ENCODE measurements at regions not wholly inside any gene's neighbourhood (a gene's known extent, or its start where the extent isn't known, plus 50 kb on each side); places are given as distances from the start of the nearest gene placed in this dataset.
A peak's percentile ranks its signal among the peaks of the same experiment; 100 is the strongest.

DNA sequence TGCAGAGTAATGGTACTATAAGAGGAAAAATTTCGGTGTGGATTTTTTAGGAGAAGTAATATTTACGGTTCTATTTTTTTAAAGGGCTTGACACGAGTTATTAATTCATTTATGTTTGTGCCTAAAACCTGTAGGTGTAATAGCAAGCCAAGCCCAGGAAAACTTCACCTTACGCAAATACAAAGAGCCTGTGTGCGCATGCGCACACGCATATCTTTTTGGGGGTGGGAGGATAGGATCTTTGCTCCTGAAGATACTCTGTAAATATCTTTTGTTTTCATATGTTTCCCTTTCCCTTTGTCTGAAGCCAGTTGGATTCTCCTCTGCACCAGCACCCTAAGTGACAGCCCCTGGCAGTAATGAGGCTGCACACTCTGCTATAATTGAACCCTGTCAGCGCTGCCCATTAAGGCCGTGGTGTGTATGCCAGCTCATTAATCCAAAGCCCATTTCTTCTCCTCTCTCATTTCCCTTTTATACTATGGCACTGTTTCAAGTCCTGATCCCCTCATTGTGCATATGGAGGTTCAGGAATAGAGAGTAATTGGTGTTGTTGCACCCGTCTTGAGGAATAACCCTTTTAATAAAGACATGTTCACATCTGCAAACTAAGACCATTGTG, 327.2 kb upstream of the E2F7 start:
- no peak for DNase-seq

DNA sequence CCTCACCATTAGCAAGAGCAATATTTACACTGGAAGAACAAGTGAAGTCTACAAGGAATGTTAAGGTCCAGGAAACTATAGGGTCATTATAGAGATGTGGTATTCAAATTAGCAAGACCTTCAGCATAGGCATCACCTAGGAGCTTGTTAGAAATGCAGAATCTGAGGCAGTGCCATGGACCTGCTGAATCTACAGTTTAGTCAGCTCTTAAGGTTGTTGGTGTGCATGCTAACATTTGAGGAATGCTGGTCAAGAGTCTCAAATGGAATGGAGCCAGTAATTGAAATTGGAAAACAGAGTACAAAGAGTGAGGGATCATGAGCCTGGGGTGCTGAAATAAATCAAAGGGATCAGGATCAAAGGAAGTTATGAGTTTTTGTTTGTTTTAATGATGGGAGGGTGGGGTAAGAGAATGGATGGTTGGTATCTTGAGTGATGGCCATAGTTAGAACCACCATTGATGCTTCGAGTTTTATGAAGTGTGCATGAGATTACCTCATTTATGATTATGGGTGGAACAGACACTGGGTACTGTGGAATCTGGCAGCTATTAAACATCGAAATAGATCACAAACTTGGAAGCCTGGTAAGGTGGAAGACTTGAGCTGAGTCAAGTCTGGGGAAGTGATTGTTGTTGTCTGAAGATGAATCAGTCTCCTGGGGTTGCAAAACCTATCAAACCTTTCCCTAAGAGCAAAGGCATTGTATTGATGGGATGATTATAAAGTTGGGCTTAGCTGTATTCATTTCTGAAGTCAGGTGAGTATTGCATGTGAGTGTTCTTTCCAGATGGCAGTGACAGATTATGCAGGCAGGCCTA, 323.3 kb upstream of the E2F7 start:
- no peak for DNase-seq

DNA sequence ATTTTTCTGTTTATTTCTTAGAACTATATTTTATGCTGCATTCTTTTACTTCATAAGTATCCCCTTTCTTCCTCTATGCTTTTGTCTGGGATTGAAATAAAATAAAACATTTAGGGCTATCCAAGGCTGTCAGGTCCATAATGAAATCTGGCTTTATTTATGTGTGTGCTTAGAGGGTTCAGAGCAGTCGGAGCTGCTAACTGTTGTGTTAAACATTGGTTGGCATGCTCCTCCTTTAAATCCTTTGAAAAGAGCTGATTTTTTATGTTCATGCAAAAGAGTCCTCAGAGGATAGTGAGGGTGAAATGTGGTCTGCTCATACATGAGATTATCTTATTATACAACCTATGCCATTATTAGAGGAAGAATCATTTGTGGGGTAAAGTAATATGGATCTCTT, 322.3 kb upstream of the E2F7 start:
- DNase-seq, result no peak

DNA sequence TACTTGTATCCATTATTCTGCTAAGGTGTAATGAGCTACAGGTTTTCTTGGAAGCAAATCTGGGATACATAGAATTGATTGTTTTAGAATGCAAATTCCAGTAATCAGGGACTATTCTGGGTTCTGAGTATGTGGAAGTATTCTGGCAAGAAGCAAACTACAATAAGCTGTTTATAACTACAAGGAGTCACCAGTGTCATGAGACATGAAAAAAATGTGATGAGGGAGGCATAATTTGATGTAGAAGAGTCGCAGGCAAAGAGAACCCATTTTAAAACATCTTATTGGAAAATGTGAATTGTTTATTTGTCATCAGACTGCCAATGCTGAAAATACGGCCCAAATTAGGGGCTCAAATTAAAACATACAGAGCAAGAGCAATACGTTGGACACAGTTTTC, 321.8 kb upstream of the E2F7 start:
- no peak for DNase-seq

DNA sequence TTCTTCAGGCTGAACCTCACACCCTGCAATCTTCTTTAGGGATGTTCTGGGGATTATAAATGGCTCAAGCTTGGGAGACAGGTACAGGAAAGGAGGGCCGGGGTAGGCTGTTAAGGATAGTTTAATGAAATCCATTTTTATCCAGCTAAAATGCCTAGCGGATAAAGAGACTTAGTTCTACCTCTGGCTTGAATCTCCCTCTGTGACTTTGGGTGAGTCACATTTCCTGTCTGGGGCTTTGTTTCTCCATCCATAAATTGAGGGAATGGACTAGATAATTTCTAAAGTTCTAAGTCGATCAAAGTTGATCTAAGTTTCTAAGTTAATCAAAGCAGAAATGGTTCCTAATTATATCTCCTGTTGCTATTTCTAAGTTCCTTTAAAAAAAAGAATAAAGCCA, 319.6 kb upstream of the E2F7 start:
- DNase-seq, result no peak

DNA sequence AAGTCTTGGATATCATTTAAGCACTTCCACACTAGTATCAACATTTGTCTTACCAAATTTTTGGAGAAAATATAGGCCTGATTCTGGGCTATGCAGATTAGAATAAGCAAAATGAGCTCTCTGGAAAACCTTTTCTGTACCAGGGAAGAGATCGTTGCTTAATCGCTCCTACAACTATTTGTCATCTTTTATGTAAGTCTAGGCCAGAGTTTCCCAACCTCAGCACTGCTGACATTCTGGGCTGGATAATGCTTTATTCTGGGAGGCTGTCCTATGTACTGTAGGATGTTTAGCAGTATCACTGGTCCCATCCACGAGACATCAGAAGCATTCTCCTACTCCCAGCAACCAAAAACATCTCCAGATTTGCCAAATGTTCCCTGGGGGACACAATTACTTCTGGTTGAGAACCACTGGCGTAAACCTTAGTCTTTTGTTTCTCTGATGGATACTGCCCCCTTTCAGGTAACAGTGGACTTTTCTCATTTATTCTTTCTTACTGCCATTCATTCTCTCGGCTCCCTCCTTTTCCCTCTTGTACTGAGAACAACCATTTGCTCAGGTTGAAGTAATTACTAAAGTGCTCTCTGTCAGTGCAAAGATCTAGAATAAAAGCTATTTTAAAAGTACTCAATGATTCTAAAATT, 316.9 kb upstream of the E2F7 start:
- DNase-seq, result peak; percentile 1 to 4

DNA sequence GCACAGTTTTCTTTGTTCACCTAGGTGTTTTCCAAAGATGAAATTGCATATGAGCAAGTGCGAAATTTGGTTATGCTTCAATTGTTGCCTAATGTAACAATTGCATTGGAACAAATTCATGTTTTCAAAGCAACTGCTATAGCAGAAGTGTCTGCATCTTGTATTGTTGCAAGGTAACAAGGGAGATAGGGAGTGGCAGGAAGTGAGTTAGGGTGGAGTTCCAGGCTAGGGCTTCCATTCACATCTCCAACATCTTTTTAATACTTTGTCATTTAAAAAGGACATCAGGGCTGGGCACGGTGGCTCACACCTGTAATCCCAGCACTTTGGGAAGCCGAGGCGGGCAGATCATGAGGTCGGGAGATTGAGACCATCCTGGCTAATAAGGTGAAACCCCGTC, 312.3 kb upstream of the E2F7 start:
- no peak for DNase-seq

DNA sequence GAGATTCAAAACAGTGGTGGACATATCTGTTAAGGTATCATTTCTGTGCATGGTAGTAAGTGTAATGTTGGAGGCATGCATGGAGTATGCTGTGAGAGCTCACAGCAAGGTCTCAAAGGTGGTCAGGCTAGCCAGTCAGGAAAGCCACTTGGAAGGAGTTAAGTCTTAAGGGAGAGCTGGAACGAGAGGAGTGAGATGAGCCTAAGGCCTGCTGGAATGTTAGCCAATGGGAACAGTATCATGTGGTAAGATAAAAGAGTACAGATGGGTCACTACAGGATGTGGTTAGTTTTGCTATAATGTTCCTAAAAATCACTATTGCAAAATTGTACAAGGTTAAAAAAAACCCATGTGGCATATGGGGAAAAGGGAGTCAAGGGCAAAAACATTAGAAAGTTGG, 311.7 kb upstream of the E2F7 start:
- peak; percentile 11 to 30 for DNase-seq

DNA sequence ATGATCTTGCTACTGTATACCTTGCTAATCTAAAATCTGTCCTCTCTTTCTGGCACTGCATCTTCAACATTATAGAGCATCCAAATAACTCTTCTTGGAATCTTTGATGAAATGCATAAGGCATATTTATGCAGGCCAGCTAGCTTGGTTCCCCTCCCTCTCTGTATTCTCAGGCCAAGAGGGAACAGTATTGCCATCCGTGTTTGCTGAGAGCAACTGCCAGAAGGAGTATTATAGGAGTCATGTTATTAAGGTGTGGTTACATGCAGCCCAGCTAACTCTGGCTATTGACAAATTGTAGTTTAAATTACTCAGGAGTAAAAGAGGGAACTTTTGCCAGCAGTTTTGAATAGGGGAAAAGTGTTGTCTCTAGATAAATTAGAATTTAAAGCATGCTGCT, 309.3 kb upstream of the E2F7 start:
- DNase-seq, result no peak

DNA sequence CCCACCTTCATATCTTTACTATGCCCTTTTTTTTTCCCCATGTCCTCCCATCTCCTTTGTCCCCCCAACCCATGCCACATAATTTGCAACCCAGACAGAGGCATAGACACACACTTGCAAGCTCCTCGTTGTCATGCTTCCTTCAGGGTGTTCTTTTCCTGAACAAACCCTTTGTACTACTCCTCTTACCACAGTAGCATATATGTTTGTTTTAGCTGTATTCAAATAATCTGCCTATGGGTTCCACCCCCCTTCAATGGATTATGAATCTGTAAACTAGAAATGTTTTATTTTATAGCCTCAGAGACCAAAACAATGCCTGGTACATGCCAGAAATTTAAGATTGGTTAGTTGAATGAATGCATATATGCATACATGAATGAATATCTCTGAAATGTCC, 307.1 kb upstream of the E2F7 start:
- DNase-seq, result no peak

DNA sequence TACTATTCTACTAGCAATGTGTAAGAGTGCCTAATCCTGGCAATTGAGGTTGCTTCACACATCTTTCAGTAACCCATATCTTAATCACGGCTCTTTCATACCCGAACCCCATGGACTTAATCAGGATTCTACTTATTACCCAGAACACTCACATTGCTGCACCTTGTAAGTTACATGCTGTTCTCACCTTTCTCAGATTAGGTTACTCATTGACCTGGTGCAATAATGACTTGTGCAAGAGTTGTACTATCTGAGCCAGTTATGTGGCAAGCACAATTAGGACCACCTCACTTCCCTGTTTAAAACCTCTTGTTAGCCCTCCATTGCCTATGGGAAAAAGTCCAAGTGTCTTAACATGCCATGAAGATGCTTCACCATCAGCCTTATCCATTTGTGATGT, 306.7 kb upstream of the E2F7 start:
- no peak for DNase-seq

DNA sequence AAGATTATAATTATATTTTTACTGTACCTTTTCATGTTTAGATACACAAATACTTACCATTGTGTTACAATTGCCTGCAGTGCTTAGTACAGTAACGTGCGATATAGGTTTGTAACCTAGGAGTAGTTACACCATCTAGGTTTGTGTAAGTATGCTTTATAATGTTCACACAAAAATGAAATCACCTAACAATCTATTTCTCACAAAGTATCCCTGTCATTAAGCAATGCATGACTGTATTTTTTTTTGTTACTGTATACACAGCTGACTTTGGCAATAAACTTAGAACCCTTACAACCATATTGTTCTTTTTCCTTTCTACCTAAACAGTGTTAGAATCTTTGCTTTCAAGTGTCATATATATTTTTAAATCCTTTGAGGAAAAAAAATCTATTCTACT, 303.0 kb upstream of the E2F7 start:
- DNase-seq, result no peak

DNA sequence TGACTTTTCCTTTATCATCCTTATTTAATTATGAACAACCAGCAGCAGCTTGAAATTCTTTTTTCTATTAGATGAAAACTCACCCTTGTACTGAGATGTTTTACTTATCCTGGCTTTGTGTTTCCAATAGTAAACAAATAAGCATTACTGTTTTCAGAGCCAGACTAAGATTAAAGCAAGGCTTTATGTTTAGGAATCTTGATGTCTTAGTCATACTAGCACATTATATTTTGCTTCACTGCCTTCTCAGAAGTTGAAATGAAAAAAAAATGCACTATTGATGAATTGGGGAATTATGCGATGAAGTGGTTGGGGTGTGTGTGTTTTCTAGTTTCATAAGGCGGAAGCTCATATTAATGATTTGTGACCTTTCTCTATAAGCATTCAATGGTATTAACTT, 301.2 kb upstream of the E2F7 start:
- DNase-seq, result no peak

DNA sequence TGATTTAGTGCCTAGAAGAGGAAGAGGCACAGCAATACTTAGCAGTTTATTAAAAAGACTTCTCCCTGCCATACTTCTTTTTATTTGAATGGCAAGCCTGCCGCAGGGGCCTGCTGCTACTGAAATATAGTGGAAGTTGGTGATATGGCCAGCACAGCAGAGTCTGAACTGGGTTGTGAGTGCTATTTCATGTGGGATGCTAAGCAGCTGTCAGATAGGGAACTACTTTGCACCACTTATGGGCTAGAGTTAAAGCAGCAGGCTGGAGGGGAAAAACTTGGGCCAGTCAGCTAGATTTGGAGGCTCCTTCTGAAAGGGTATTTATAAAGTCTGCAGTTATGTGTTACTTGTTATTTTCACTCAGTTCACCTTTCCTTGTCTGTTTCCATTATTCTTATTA, 299.0 kb upstream of the E2F7 start:
- DNase-seq, result no peak

DNA sequence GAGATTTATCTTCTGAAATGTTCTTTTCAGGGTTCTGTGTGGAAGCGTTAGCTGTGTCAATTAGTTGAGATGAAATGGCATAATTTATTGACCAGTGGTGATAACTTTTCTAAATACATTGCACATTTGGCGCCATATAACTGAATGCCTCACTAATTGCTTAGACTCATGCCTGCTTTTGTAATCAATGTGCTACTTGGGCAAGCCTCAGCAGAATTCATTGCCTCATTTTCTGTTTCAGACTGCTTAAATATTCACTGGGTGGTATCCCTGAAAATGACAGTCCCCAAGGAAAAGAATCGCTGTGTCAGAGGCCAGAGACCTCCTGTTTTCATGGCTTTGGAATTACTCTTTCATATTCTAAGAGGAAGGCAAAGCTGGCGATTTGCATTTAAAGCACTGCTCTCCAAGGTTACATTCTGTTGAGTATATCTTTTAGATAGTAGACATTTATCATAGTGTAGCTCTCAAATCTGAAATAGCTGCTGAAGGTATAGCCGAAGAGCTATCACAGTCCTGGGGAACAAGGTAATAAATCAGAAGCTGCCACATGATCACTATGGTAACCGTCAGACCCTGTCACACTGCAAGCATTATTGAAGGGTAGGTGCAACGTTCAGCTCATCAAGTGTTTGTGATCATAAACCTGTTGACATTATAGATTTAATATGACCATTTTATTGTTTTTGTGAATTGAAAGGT, 297.3 kb upstream of the E2F7 start:
- DNase-seq, result no peak

DNA sequence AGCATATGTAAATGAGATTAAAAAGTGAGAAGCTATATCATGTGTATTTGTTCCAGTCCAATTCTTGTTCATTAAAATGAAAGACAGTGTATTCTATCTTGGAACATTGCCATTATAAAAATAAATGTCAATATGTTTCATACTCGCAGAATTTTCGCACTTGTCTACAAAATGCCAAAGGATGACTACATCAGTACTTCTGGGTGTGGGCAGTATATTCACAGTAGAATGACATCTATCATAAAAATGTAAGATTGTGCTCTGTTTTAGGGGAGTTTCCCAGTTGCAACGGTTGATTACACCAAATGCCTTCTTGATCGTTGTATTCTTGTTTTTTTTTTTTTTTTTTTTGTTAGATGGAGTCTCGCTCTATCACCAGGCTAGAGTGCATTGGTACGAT, 292.3 kb upstream of the E2F7 start:
- no peak for DNase-seq

DNA sequence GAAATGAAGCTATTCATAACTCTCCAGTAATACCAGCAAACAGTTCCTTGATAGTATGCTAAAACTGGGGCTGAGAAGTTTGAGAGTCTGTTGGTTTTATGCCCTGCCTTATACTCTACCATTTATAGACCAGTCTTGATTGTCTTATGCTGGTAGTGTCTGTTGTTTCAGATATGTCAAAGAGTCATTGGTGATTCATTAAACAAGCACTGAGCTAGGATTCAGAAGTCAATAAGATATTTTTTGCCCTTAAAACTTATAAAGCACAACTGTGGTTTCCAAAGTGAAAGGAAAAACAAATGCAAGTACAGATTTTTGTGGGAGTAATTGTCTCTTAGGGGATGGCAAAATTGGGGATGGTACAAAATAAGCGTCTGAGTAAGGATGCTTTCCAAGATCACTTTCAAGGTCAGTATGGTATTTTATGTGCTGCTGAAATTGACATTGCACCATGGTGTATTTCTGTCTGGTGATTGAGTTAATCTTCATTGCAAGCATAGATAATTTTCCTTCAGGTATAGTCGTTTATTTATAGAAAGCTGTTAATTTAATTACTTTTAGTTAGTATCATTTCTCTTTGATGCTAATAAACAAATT, 289.5 kb upstream of the E2F7 start:
- DNase-seq, result no peak

DNA sequence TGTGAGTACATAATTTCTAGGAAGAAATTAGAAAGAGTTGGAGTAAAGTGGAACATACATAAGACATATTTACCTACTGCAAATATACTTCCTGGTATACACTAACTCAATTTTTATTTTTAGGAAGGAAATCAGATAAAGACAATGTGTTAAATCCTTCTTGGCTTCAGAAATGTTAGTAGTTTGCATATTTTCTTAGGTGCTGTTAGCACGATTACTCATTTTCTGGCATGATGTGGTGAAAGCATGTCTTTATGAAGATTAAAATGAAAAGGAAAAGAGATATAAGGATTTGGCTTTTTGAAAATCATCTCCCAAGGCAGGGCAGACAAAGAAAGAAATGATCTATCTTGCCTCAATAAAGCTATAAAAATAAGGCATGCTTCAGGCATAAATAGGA, 287.6 kb upstream of the E2F7 start:
- DNase-seq, result no peak

DNA sequence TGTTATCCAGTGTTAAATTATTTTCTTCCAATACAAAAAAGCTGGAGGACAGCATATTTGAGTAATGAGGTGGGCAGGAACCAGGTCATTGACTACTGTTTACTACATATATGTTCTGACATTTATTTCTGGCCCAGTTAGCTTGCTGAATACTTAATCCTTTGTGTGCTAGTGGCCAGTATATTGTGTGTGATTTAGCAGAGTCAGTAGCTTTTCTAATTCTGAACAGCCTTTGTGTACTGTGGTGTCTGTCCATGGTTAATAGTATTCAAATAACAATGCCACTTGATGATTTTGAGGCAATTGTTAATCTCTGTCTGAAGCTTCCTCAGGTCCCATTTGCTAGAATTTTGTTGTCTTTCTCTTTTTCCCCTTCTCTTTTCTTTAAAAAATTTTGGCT, 286.5 kb upstream of the E2F7 start:
- DNase-seq, result no peak

DNA sequence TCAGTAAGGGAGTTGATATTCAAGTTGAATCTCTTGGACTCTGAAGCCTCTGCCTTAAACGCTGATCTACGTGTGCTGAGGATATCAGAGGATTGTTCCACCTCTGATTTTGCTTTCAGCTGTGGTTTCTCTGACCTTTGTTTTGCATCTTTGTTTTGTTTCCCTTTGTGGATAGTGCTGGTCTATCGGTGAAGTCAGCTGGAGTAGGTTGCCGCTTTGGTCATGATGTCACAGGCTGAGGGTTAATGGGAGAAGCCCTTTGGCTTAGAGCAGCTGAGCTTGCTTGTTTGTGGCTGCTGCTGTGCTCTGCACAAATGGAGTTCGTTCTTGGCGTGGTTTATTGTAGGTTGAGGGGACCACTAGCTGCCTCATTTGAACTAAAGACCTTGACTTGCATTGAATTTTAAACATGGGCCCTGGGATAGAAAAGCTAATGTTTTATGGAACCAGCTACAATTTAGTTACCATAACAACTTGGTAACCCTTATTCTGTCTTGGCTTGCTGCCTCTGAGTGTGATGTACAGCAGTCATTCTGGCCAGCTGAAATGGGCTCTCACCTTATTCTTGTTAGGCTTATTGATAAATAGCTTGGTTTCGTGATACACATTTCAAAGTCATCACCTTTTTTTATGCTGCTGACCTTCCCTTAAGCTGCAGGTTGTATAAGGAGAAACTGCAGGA, 284.5 kb upstream of the E2F7 start:
- DNase-seq, result no peak

DNA sequence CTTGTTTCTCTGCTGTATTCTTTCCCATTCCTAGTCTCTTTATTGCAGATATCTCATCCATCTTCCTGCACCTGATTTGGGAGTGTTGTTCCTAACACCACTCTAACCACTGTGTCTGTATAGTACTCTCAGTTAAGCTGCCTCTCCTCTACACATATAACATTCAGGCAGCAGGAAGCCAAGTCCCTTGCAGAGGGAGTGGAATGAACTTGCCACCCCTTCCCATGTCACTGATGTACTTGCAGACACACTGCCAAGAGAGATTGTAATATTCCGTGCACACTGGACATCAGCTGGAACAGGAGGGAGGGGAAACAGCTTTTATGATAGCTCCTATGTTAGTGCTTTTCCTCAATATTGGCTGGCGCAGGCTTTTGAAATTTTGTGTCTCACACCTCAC, 281.6 kb upstream of the E2F7 start:
- no peak for DNase-seq

DNA sequence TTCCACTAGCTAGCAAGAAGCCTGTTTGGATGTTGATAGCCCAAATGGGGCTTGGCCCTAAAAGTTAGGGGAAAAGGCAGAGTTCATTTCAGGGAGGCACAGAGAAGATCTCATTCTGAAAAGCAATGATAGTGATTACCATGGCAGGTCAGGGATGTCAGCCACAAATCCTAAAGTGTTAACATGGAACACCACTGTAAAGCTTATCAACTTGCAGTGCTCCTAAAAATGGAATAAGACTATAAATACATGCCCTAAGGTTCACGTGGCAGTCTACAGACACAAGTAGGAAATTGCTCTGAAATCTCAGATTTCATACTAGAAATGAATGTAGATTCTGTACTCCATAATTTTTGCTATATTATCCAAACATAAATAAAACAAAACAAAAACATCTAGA, 280.0 kb upstream of the E2F7 start:
- DNase-seq, result no peak

DNA sequence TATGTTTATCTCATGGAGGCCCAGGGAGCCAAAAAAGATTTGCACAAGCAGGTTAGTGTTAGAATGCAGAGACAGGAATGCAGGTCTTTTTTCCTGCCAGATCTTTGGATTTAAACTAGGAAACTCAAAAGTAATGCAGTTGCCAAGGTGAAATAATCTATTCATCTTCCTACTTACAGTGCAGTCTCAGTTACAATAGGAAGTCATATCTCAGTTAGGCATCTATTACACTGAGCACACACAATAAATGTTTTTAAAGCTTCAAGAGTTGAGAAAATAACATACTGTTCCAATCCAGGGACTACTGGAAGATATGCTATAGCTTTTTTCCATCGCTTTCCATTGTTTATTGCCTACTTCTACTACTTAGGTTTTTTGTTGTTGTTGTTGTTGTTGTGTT, 279.3 kb upstream of the E2F7 start:
- no peak for DNase-seq

All from AML-193 (cell line).